ENCODE measurements at regions not wholly inside any gene's neighbourhood (a gene's known extent, or its start where the extent isn't known, plus 50 kb on each side); places are given as distances from the start of the nearest gene placed in this dataset.

- Histone ChIP-seq H3K36me3 (no peaks in the 10 kb centered on the region), H3K27ac (no peak overlapping the region), H3K4me3 (no peak overlapping the region), H3K4me1 (no peaks in the 10 kb centered on the region), H3K27me3 (no peaks in the 10 kb centered on the region), H3K9me3 (no peaks in the 10 kb centered on the region)
- intact Hi-C loops (cut with DNase I) = no loop called here
- DNase-seq = no peak
- TF ChIP-seq, protein P1, sequence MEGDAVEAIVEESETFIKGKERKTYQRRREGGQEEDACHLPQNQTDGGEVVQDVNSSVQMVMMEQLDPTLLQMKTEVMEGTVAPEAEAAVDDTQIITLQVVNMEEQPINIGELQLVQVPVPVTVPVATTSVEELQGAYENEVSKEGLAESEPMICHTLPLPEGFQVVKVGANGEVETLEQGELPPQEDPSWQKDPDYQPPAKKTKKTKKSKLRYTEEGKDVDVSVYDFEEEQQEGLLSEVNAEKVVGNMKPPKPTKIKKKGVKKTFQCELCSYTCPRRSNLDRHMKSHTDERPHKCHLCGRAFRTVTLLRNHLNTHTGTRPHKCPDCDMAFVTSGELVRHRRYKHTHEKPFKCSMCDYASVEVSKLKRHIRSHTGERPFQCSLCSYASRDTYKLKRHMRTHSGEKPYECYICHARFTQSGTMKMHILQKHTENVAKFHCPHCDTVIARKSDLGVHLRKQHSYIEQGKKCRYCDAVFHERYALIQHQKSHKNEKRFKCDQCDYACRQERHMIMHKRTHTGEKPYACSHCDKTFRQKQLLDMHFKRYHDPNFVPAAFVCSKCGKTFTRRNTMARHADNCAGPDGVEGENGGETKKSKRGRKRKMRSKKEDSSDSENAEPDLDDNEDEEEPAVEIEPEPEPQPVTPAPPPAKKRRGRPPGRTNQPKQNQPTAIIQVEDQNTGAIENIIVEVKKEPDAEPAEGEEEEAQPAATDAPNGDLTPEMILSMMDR (IDR thresholded peaks at IDR 0.05) = no peak
- no peak for TF ChIP-seq POLR2A (IDR thresholded peaks at IDR 0.05)
- 56% methylated on average over 1 of the region's 1 CpG for WGBS (ENCODE audit: insufficient coverage, low coverage, low lambda C conversion rate, missing lambda C conversion rate)
- ATAC-seq = no peak
Observed at GRCh38 chr7:136594739-136595144, 273.7 kb upstream of the CHRM2 start.

- ATAC-seq (no peak), DNase-seq (no peak)
- Histone ChIP-seq H3K4me3 (no peak overlapping the region), H3K9me3 (no peaks in the 10 kb centered on the region), H3K4me1 (no peaks in the 10 kb centered on the region), H3K27ac (no peak overlapping the region), H3K36me3 (no peaks in the 10 kb centered on the region), H3K27me3 (no peaks in the 10 kb centered on the region)
- TF ChIP-seq POLR2A (IDR thresholded peaks at IDR 0.05) = no peak
- TF ChIP-seq, protein P1 (IDR thresholded peaks at IDR 0.05) = no peak
- intact Hi-C loops (cut with DNase I) = no loop called here
- 43% methylated on average over 2 of the region's 2 CpGs for WGBS (ENCODE audit: insufficient coverage, low coverage, low lambda C conversion rate, missing lambda C conversion rate)
Observed at GRCh38 chr7:136588216-136588615, 280.2 kb upstream of the CHRM2 start.

DNA sequence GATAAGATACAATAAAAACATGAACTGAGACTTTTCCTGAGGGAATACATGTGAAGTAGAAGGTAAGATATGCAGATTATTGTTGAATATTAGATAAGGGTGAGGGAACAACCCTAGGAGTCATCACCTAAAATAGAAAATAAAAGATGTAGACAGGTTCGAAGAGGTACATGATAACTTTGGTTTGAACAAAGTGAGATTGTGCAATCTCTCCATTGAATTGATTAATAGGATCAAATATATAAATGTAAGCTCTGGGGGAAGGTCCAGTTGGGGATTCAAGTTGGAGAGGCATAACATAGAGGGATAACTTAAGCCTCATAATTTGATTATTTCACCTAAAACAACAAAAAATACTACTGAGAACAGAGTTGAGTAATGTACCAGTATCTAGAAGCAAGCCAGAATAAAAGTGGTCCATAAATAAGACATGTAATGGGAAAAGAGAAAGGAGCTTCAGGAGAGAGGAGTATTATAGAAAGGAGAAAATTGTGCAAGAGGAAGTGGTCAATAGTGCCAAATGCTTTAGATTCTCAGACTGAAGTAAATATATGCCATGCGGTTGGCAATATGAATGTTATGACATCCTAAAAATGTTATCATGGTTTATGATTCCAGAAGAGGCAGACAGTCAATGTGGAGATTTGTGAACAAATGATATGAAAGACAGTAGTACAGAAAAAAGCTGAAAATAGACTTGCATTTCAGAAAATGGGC is 282.3 kb upstream of the CHRM2 start:
- H3K36me3 ChIP-seq = no peaks in the 10 kb centered on the region
- H3K27ac ChIP-seq = no peak overlapping the region
- H3K4me1 ChIP-seq = no peaks in the 10 kb centered on the region
- DNase-seq (no peak), ATAC-seq (no peak)
- intact Hi-C loops (cut with DNase I) = no loop called here
- TF ChIP-seq POLR2A (IDR thresholded peaks at IDR 0.05) = no peak
- TF ChIP-seq, protein P1 (IDR thresholded peaks at IDR 0.05) = no peak
- H3K27me3 ChIP-seq = no peaks in the 10 kb centered on the region
- WGBS (ENCODE audit: insufficient coverage, low coverage, low lambda C conversion rate, missing lambda C conversion rate) = 58% methylated on average over 2 of the region's 2 CpGs
- no peak overlapping the region for H3K4me3 ChIP-seq
- H3K9me3 ChIP-seq = no peaks in the 10 kb centered on the region

- DNase-seq (no peak), ATAC-seq (no peak)
- no peaks in the 10 kb centered on the region for H3K27me3 ChIP-seq
- H3K27ac ChIP-seq = no peak overlapping the region
- TF ChIP-seq, protein P1 (IDR thresholded peaks at IDR 0.05) = no peak
- TF ChIP-seq POLR2A (IDR thresholded peaks at IDR 0.05) = no peak
- no peak overlapping the region for H3K4me3 ChIP-seq
- H3K9me3 ChIP-seq = no peaks in the 10 kb centered on the region
- intact Hi-C loops (cut with DNase I) = no loop called here
- no peaks in the 10 kb centered on the region for H3K36me3 ChIP-seq
- no peaks in the 10 kb centered on the region for H3K4me1 ChIP-seq
- 19% methylated on average over 2 of the region's 2 CpGs for WGBS (ENCODE audit: insufficient coverage, low coverage, low lambda C conversion rate, missing lambda C conversion rate)
Observed at GRCh38 chr7:136566491-136566890, 302.0 kb upstream of the CHRM2 start.
